ENCODE measurements at regions not wholly inside any gene's neighbourhood (a gene's known extent, or its start where the extent isn't known, plus 50 kb on each side); places are given as distances from the start of the nearest gene placed in this dataset.

DNA sequence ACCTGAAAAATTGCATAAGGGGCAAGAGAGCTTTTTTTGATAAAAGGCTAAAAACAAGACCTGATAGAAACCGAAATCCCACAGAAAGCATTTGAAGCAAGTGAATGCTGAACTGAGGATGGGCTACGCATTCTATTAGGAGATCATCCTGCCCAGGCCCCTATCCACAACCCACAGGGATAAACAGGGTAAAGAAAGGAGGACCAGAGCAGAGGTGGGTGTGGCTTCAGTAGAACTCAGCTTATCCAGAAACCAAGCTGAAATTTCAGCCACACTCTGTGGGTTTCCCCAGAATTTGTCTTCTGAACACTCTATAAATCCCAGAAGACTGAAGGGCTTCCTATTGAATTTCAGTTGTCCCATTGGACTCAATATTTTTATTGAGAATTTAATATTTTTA, 195.1 kb downstream of the ETS1 start:
- intact Hi-C loops (cut with micrococcal nuclease; ENCODE audit: unreplicated experiment), result no loop called here
- in situ Hi-C loops (cut with MboI), result no loop called here
- BruUV-seq (replicated peaks), result no TSS peak

DNA sequence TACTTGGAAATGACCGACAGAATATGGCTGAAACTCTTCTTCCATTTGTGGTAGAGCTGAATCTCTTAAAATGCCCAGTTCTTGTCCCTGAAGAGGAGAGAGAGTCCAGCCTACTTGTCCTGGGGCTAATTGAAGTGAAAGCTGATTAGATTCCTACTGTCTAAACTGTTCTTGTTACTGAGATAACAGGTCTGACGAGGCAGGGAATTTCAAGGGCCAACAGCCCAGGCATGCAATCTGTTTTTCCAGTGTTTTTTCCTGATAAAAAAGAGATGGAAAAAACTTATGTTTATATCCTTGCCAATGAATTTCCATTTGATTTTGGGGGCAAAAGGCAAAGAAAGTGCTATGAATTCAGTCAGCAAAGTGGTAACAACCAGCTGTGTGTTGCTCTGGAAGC, 195.5 kb downstream of the ETS1 start:
- RAD21 ChIA-PET (ENCODE audit: unreplicated experiment), result no interaction called here
- no peak overlapping the region for H3K4me3 ChIP-seq
- no peak overlapping the region for H3K4me2 ChIP-seq (ENCODE audit: control insufficient read depth, insufficient read depth)
- no peaks in the 10 kb centered on the region for H3K9me3 ChIP-seq (replicated peaks; ENCODE audit: control insufficient read depth, insufficient read depth, low read length)
- in situ Hi-C loops (cut with MboI), result no loop called here
- no TSS peak for BruUV-seq (replicated peaks)
- H3K9ac ChIP-seq (ENCODE audit: control insufficient read depth, insufficient read depth, low read length), result no peak overlapping the region
- no peak for ATAC-seq
- TF ChIP-seq ATF7 (IDR thresholded peaks at IDR 0.05; ENCODE audit: low read depth) (no peak), KLF5 (IDR thresholded peaks at IDR 0.05; ENCODE audit: partially characterized antibody) (no peak), POLR2A (IDR thresholded peaks at IDR 0.05; ENCODE audit: low read depth, low read length) (no peak), POLR2AphosphoS2 (IDR thresholded peaks at IDR 0.05; ENCODE audit: low read depth, low read length) (no peak), LARP7 (IDR thresholded peaks at IDR 0.05) (no peak), BRCA1 (IDR thresholded peaks at IDR 0.05; ENCODE audit: low read depth, low read length) (no peak), SPI1 (IDR thresholded peaks at IDR 0.05; ENCODE audit: borderline replicate concordance, insufficient read depth, low read depth, low read length) (no peak), NR2C1 (IDR thresholded peaks at IDR 0.05) (no peak), ZBTB11 (CRISPR knock-in tag; IDR thresholded peaks at IDR 0.05) (no peak), BCL11A (IDR thresholded peaks at IDR 0.05; ENCODE audit: low read depth, low read length) (no peak), POLR2AphosphoS5 (IDR thresholded peaks at IDR 0.05; ENCODE audit: low read length) (no peak), EGR1 (IDR thresholded peaks at IDR 0.05; ENCODE audit: borderline replicate concordance in 1 of 2, low read depth in 2 of 2, low read length in 2 of 2) (no peak)
- TF ChIP-seq, protein P1, sequence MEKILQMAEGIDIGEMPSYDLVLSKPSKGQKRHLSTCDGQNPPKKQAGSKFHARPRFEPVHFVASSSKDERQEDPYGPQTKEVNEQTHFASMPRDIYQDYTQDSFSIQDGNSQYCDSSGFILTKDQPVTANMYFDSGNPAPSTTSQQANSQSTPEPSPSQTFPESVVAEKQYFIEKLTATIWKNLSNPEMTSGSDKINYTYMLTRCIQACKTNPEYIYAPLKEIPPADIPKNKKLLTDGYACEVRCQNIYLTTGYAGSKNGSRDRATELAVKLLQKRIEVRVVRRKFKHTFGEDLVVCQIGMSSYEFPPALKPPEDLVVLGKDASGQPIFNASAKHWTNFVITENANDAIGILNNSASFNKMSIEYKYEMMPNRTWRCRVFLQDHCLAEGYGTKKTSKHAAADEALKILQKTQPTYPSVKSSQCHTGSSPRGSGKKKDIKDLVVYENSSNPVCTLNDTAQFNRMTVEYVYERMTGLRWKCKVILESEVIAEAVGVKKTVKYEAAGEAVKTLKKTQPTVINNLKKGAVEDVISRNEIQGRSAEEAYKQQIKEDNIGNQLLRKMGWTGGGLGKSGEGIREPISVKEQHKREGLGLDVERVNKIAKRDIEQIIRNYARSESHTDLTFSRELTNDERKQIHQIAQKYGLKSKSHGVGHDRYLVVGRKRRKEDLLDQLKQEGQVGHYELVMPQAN (conservative IDR thresholded peaks at IDR 0.05), result no peak
- no peaks in the 10 kb centered on the region for H3K4me1 ChIP-seq (ENCODE audit: control insufficient read depth, insufficient read depth, low read length)
- WGBS (ENCODE audit: insufficient coverage, insufficient replicate concordance, low lambda C conversion rate, missing lambda C conversion rate), result 86% methylated on average over 2 of the region's 2 CpGs
- CTCF ChIA-PET, result interaction anchor here (1.0 to 1.1 kb wide), 2 partner anchors 66 to 70 kb away, joined by 3 read pairs; no protein-coding TSS in a partner anchor
- no peaks in the 10 kb centered on the region for H4K20me1 ChIP-seq (ENCODE audit: control insufficient read depth, insufficient read depth)
- intact Hi-C loops (cut with micrococcal nuclease; ENCODE audit: unreplicated experiment), result no loop called here
- no peaks in the 10 kb centered on the region for H3K79me2 ChIP-seq (ENCODE audit: control insufficient read depth, insufficient read depth, low read length)
- SMC1A ChIA-PET (ENCODE audit: uncharacterized antibody, unreplicated experiment), result interaction anchor here (1.1 to 1.4 kb wide), 3 partner anchors 9 to 162 kb away, joined by 3 read pairs; no protein-coding TSS in a partner anchor
- no peaks in the 10 kb centered on the region for H3K27me3 ChIP-seq (replicated peaks in 1 of 2; ENCODE audit: control insufficient read depth in 2 of 2, insufficient read depth in 2 of 2, low read length in 1 of 2)
- POLR2A ChIA-PET, result interaction anchor here (1.1 kb wide), 1 partner anchor 23 kb away, joined by 3 read pairs; no protein-coding TSS in a partner anchor
- no peaks in the 10 kb centered on the region for H3K36me3 ChIP-seq (ENCODE audit: control insufficient read depth in 2 of 2, insufficient read depth in 2 of 2, low read length in 1 of 2)
- no peak overlapping the region for H3K27ac ChIP-seq (ENCODE audit: control insufficient read depth, insufficient read depth)
- no peak for FAIRE-seq
- no peak overlapping the region for H2AFZ ChIP-seq (ENCODE audit: control insufficient read depth, low read depth, low read length)
- DNase-seq (ENCODE audit: low read depth, low spot score), result no peak

More for the DNA sequence above, 195.1 kb downstream of the ETS1 start:
- H2AFZ ChIP-seq (ENCODE audit: control insufficient read depth, low read depth, low read length), result no peak overlapping the region
- no peak overlapping the region for H3K9ac ChIP-seq (ENCODE audit: control insufficient read depth, insufficient read depth, low read length)
- no peak for DNase-seq (ENCODE audit: low read depth, low spot score)
- H3K9me3 ChIP-seq (replicated peaks; ENCODE audit: control insufficient read depth, insufficient read depth, low read length), result no peaks in the 10 kb centered on the region
- ChIA-PET RAD21 (ENCODE audit: unreplicated experiment) (no interaction called here), POLR2A (no interaction called here), CTCF (no interaction called here), SMC1A (ENCODE audit: uncharacterized antibody, unreplicated experiment) (interaction anchor here (1.3 to 1.4 kb wide), 3 partner anchors 8 to 162 kb away, joined by 3 to 4 read pairs (median 3); no protein-coding TSS in a partner anchor)
- H3K27ac ChIP-seq (ENCODE audit: control insufficient read depth, insufficient read depth), result no peak overlapping the region
- ATAC-seq, result no peak
- TF ChIP-seq PML (IDR thresholded peaks at IDR 0.05; ENCODE audit: low read length) (no peak), MYB (IDR thresholded peaks at IDR 0.05; ENCODE audit: borderline replicate concordance, low read depth, low read length) (no peak)
- H3K79me2 ChIP-seq (ENCODE audit: control insufficient read depth, insufficient read depth, low read length), result no peaks in the 10 kb centered on the region
- H3K4me3 ChIP-seq, result no peak overlapping the region
- no peaks in the 10 kb centered on the region for H3K4me1 ChIP-seq (ENCODE audit: control insufficient read depth, insufficient read depth, low read length)
- no peaks in the 10 kb centered on the region for H3K36me3 ChIP-seq (ENCODE audit: control insufficient read depth in 2 of 2, insufficient read depth in 2 of 2, low read length in 1 of 2)
- no peak overlapping the region for H3K4me2 ChIP-seq (ENCODE audit: control insufficient read depth, insufficient read depth)
- H3K27me3 ChIP-seq (replicated peaks in 1 of 2; ENCODE audit: control insufficient read depth in 2 of 2, insufficient read depth in 2 of 2, low read length in 1 of 2), result no peaks in the 10 kb centered on the region
- WGBS (ENCODE audit: insufficient coverage, insufficient replicate concordance, low lambda C conversion rate, missing lambda C conversion rate), result 94% methylated on average over 2 of the region's 2 CpGs
- H4K20me1 ChIP-seq (ENCODE audit: control insufficient read depth, insufficient read depth), result no peaks in the 10 kb centered on the region
- FAIRE-seq, result no peak

All from GM12878 (cell line).